H1 (cell line): ENCODE measurements at regions not wholly inside any gene's neighbourhood (a gene's known extent, or its start where the extent isn't known, plus 50 kb on each side); places are given as distances from the start of the nearest gene placed in this dataset.
A peak's percentile ranks its signal among the peaks of the same experiment; 100 is the strongest.

Experiments used
- CTCF ChIA-PET: fragments of 300-600 bp; sonication (Branson Sonifier 250); formaldehyde crosslinking; loops from one replicate; lab custom pipeline; 2021; ENCODE audit not compliant: partially characterized antibody; lab: Charles Lee
- POLR2A ChIA-PET: fragments of 300-600 bp; sonication (Branson Sonifier 250); formaldehyde crosslinking; loops from one replicate; lab custom pipeline; 2021; ENCODE audit warnings: inconsistent platforms; ENCODE audit not compliant: partially characterized antibody; lab: Charles Lee
- DNase-seq, 2 experiments: peaks; one replicate each; pipeline versions ENCODE4 v3.0.0 to v3.0.0-alpha.2; 2010 to 2022; ENCODE audit warnings: low spot score in 2 of 2, low read depth in 1 of 2, mixed read lengths in 1 of 2
- FAIRE-seq: peaks from 2 replicates; lab custom pipeline; 2011; peaks lifted over from hg19 to GRCh38; lab: Jason Lieb, UNC
- H2AFZ ChIP-seq: 2 replicates; pipeline ENCODE4 v1.8.1; 2012; ENCODE audit warnings: low read length, inconsistent platforms
- H2AK5ac ChIP-seq: 2 replicates; pipeline ENCODE4 v1.6.1; 2013; ENCODE audit warnings: low read depth, low read length
- H2BK120ac ChIP-seq: replicated peaks from 2 replicates; pipeline ENCODE3; 2013; ENCODE audit warnings: low read depth, low read length, inconsistent platforms
- H2BK12ac ChIP-seq: 2 replicates; pipeline ENCODE4 v1.6.1; 2013; ENCODE audit warnings: low read depth, low read length
- H2BK15ac ChIP-seq: 2 replicates; pipeline ENCODE4 v1.6.1; 2013; ENCODE audit warnings: low read length
- H2BK20ac ChIP-seq: 2 replicates; pipeline ENCODE4 v1.6.1; 2013; ENCODE audit warnings: low read length
- H2BK5ac ChIP-seq: 2 replicates; pipeline ENCODE4 v1.6.1; 2013; ENCODE audit warnings: low read depth, low read length
- H3K14ac ChIP-seq: 2 replicates; pipeline ENCODE4 v1.6.1; 2013; ENCODE audit warnings: inconsistent platforms; ENCODE audit not compliant: insufficient read length
- H3K18ac ChIP-seq: 2 replicates; pipeline ENCODE4 v1.6.1; 2013; ENCODE audit warnings: low read length; ENCODE audit errors: extremely low read depth
- H3K23ac ChIP-seq: 2 replicates; pipeline ENCODE4 v1.6.1; 2013; ENCODE audit warnings: inconsistent platforms; ENCODE audit not compliant: insufficient read length
- H3K23me2 ChIP-seq: 2 replicates; pipeline ENCODE4 v1.6.1; 2013; ENCODE audit warnings: low read depth, low read length
- H3K27ac ChIP-seq: 2 replicates; pipeline ENCODE4 v1.6.1; 2011; ENCODE audit warnings: low read depth, low read length, inconsistent platforms
- H3K27me3 ChIP-seq, 4 experiments: replicated peaks in 1 of 4; 1 replicate in 1 of 4; 2 replicates in 3 of 4; pipeline versions ENCODE4 v1.6.1 to v1.8.1; 2011 to 2013; ENCODE audit warnings: low read length in 3 of 4, mild to moderate bottlenecking in 3 of 4, inconsistent platforms in 2 of 4, mixed read lengths in 2 of 4, moderate library complexity in 1 of 4; ENCODE audit not compliant: control insufficient read depth in 3 of 4, insufficient read depth in 3 of 4; ENCODE audit errors: extremely low read depth in 1 of 4
- H3K36me3 ChIP-seq, 4 experiments: 2 replicates each; pipeline versions ENCODE4 v1.6.1 to v1.8.1; 2011 to 2013; ENCODE audit warnings: mild to moderate bottlenecking in 4 of 4, low read length in 3 of 4, moderate library complexity in 2 of 4, control low read depth in 1 of 4, inconsistent platforms in 1 of 4; ENCODE audit not compliant: insufficient read depth in 4 of 4, control insufficient read depth in 2 of 4
- H3K4ac ChIP-seq: replicated peaks from 2 replicates; pipeline ENCODE3; 2013; ENCODE audit warnings: low read length, low read depth, mixed read lengths, inconsistent platforms; ENCODE audit not compliant: insufficient read length
- H3K4me1 ChIP-seq, 4 experiments: replicated peaks in 1 of 4; 1 replicate in 1 of 4; 2 replicates in 3 of 4; pipeline versions ENCODE4 v1.6.1 to v1.8.1; 2011 to 2013; ENCODE audit warnings: low read length in 3 of 4, inconsistent platforms in 2 of 4, mixed read lengths in 1 of 4; ENCODE audit not compliant: insufficient read depth in 4 of 4, control insufficient read depth in 3 of 4
- H3K4me2 ChIP-seq, 2 experiments: 2 replicates each; pipeline versions ENCODE4 v1.6.1 to v1.8.1; 2011 to 2013; ENCODE audit warnings: low read depth in 2 of 2, low read length in 2 of 2, control low read depth in 1 of 2, inconsistent platforms in 1 of 2, mild to moderate bottlenecking in 1 of 2; ENCODE audit not compliant: insufficient read depth in 1 of 2
- H3K4me3 ChIP-seq, 4 experiments: fragments of 200-600, 300-600 bp in 1 of 4; sonication (generic), shearing (Covaris generic), sonication (Bioruptor Twin) in 1 of 4; 2 replicates each; pipeline versions ENCODE4 v1.5.1 to v1.8.1; 2011 to 2016; ENCODE audit warnings: low read length in 4 of 4, low read depth in 3 of 4, control low read depth in 2 of 4, inconsistent platforms in 2 of 4, mild to moderate bottlenecking in 2 of 4, mixed read lengths in 1 of 4, moderate library complexity in 1 of 4; ENCODE audit not compliant: insufficient read depth in 2 of 4; ENCODE audit errors: extremely low read depth in 1 of 4
- H3K56ac ChIP-seq: replicated peaks from 2 replicates; pipeline ENCODE3; 2013; ENCODE audit warnings: low read depth, mild to moderate bottlenecking, mixed read lengths, low read length, inconsistent platforms; ENCODE audit not compliant: insufficient read length
- H3K79me1 ChIP-seq: 2 replicates; pipeline ENCODE4 v1.6.1; 2013; ENCODE audit warnings: low read depth, low read length, control low read depth
- H3K79me2 ChIP-seq, 2 experiments: 2 replicates each; pipeline versions ENCODE4 v1.6.1 to v1.8.1; 2012 to 2013; ENCODE audit warnings: low read length in 2 of 2, mild to moderate bottlenecking in 2 of 2, inconsistent platforms in 1 of 2; ENCODE audit not compliant: insufficient read depth in 2 of 2, control insufficient read depth in 1 of 2
- H3K9ac ChIP-seq, 4 experiments: replicated peaks in 1 of 4; 1 replicate in 1 of 4; 2 replicates in 3 of 4; pipeline versions ENCODE4 v1.6.1 to v1.8.1; 2011 to 2013; ENCODE audit warnings: low read depth in 3 of 4, low read length in 3 of 4, control low read depth in 2 of 4, mild to moderate bottlenecking in 2 of 4, moderate library complexity in 2 of 4, inconsistent platforms in 1 of 4; ENCODE audit errors: extremely low read depth in 1 of 4
- H3K9me3 ChIP-seq, 2 experiments: 2 replicates each; pipeline versions ENCODE4 v1.6.1 to v1.8.1; 2012 to 2013; ENCODE audit warnings: mild to moderate bottlenecking in 2 of 2, moderate library complexity in 2 of 2, control low read depth in 1 of 2, inconsistent platforms in 1 of 2, low read depth in 1 of 2, low read length in 1 of 2, mixed read lengths in 1 of 2; ENCODE audit not compliant: insufficient read depth in 2 of 2
- H4K20me1 ChIP-seq, 2 experiments: replicated peaks in 1 of 2; 2 replicates each; pipeline versions ENCODE3 to v1.8.1; 2011 to 2013; ENCODE audit warnings: inconsistent platforms in 2 of 2, low read length in 2 of 2, mild to moderate bottlenecking in 1 of 2; ENCODE audit not compliant: insufficient read depth in 2 of 2, control insufficient read depth in 1 of 2
- H4K5ac ChIP-seq: 2 replicates; pipeline ENCODE4 v1.6.1; 2013; ENCODE audit warnings: low read length, low read depth, mixed read lengths, inconsistent platforms; ENCODE audit not compliant: insufficient read length
- H4K8ac ChIP-seq: 2 replicates; pipeline ENCODE4 v1.8.0; 2013; ENCODE audit warnings: mild to moderate bottlenecking, moderate library complexity, low read length, inconsistent platforms; ENCODE audit not compliant: insufficient read depth; ENCODE audit errors: extremely low read depth
- H4K91ac ChIP-seq: replicated peaks from 2 replicates; pipeline ENCODE3; 2013; ENCODE audit warnings: low read length, mixed read lengths, inconsistent platforms; ENCODE audit not compliant: insufficient read length
- CHD1 ChIP-seq: IDR thresholded peaks from 2 replicates; pipeline ENCODE4 v1.6.1; 2012; ENCODE audit warnings: low read depth, low read length, improper control_type of control experiment
- CTBP2 ChIP-seq: IDR thresholded peaks from 2 replicates; pipeline ENCODE4 v1.7.0; 2011; ENCODE audit warnings: borderline replicate concordance, mild to moderate bottlenecking, moderate library complexity, mixed read lengths, low read length; ENCODE audit not compliant: insufficient read depth, insufficient read length
- JUN ChIP-seq: IDR thresholded peaks from 2 replicates; pipeline ENCODE4 v1.6.1; 2011; ENCODE audit warnings: low read depth, mild to moderate bottlenecking, improper control_type of control experiment, low read length
- KDM4A ChIP-seq: IDR thresholded peaks from one replicate; pipeline ENCODE4 v1.7.1; 2012; ENCODE audit warnings: low read depth, mild to moderate bottlenecking, moderate library complexity, low read length, inconsistent platforms; ENCODE audit not compliant: severe bottlenecking
- WGBS, 2 experiments: shearing (Covaris generic) in 1 of 2; methylation state at CpG; one replicate each; pipeline versions ENCODE4 v1.1.6 to v1.1.7; 2013 to 2015; ENCODE audit warnings: low lambda C conversion rate in 2 of 2, mixed read lengths in 2 of 2, inconsistent platforms in 1 of 2, low coverage in 1 of 2, missing lambda C conversion rate in 1 of 2; ENCODE audit not compliant: insufficient replicate concordance in 2 of 2, insufficient coverage in 1 of 2, insufficient read length in 1 of 2; ENCODE audit errors: extremely low coverage in 1 of 2, missing lambda C conversion rate in 1 of 2; 5-methylcytosine and 5-hydroxymethylcytosine counted together

- Histone ChIP-seq H3K4ac (no peak overlapping the region), H2BK12ac (no peak overlapping the region), H2BK20ac (no peak overlapping the region), H3K79me1 (no peaks in the 10 kb centered on the region), H2AK5ac (no peak overlapping the region), H3K79me2 (no peaks in the 10 kb centered on the region), H3K27ac (no peak overlapping the region), H4K20me1 (peaks cover 0 to 1% of the 10 kb centered on the region in 2 experiments), H3K56ac (no peak overlapping the region), H2BK15ac (no peak overlapping the region), H3K23me2 (no peaks in the 10 kb centered on the region), H4K8ac (no peak overlapping the region), H2AFZ (peak overlapping the region; percentile 90; the same call in 1 of the 2 replicates), H3K4me3 (no peak overlapping the region), H3K4me2 (no peak overlapping the region), H3K18ac (no peak overlapping the region), H3K27me3 (no peaks in the 10 kb centered on the region), H3K9ac (no peak overlapping the region), H4K5ac (no peak overlapping the region), H3K9me3 (no peaks in the 10 kb centered on the region; a peak in 1 of 4 replicates), H2BK5ac (no peak overlapping the region), H3K36me3 (no peaks in the 10 kb centered on the region), H3K23ac (no peak overlapping the region), H2BK120ac (no peak overlapping the region), H3K4me1 (peaks cover 0 to 4% (median 1%) of the 10 kb centered on the region in 4 experiments; a peak in 1 of 7 replicates), H3K14ac (no peak overlapping the region), H4K91ac (no peak overlapping the region)
- no peak for TF ChIP-seq CTBP2
- TF ChIP-seq CHD1, result no peak
- no peak for TF ChIP-seq JUN
- TF ChIP-seq KDM4A, result no peak
- ChIA-PET CTCF (interaction anchor here (1.3 kb wide), 1 partner anchor 61 kb away, joined by 3 read pairs; no protein-coding TSS in a partner anchor), POLR2A (no interaction called here)
- 86% methylated on average over 9 of the region's 9 CpGs; no CpG with 5 or more reads in 1 of the 2 experiments for WGBS, 2 experiments
- FAIRE-seq, result no peak
- no peak for DNase-seq
Observed at GRCh38 chr6:168896321-168896720, 357.3 kb downstream of the THBS2 start.
